HepG2 (cell line): ENCODE measurements at regions not wholly inside any gene's neighbourhood (a gene's known extent, or its start where the extent isn't known, plus 50 kb on each side); places are given as distances from the start of the nearest gene placed in this dataset.

ENCODE experiments used
- AFF4 ChIP-seq: sonication (generic); formaldehyde crosslinking; IDR thresholded peaks from 2 replicates; pipeline ENCODE4 v1.4.0; 2020; ENCODE audit warnings: missing genetic modification reagents
- CTCF ChIP-seq: sonication (generic); formaldehyde crosslinking; IDR thresholded peaks from 2 replicates; pipeline ENCODE4 v1.5.0; 2020; ENCODE audit warnings: mild to moderate bottlenecking, missing genetic modification reagents, moderate library complexity
- GATAD2A ChIP-seq: IDR thresholded peaks from 2 replicates; pipeline ENCODE4 v1.6.1; 2016
- SETDB1 ChIP-seq: sonication (generic); formaldehyde crosslinking; IDR thresholded peaks from 2 replicates; pipeline ENCODE4 v1.5.1; 2020; ENCODE audit warnings: missing genetic modification reagents, mild to moderate bottlenecking, borderline replicate concordance
- SP1 ChIP-seq, 2 experiments: fragments of 450-650 bp in 1 of 2; sonication (generic) in 1 of 2; formaldehyde crosslinking in 1 of 2; IDR thresholded peaks; 2 replicates each; pipeline versions ENCODE4 v1.4.0 to v1.6.1; 2016 to 2020; ENCODE audit warnings: missing genetic modification reagents in 1 of 2
- ZBTB10 ChIP-seq: sonication (generic); formaldehyde crosslinking; IDR thresholded peaks from 2 replicates; pipeline ENCODE4 v1.4.0; 2020; ENCODE audit warnings: missing genetic modification reagents, borderline replicate concordance
- ZNF20 ChIP-seq: sonication (generic); formaldehyde crosslinking; IDR thresholded peaks from 2 replicates; pipeline ENCODE4 v1.4.0; 2020; ENCODE audit warnings: mild to moderate bottlenecking, moderate library complexity, missing genetic modification reagents

GRCh38 chr9:118782790-118783463 lies 586.3 kb downstream of the BRINP1 start:
- TF ChIP-seq AFF4 (CRISPR knock-in tag) (no peak), ZNF20 (CRISPR knock-in tag) (no peak), GATAD2A (CRISPR knock-in tag) (no peak), SP1 (IDR thresholded peaks at IDR 0.05) (no peak), SP1 (CRISPR knock-in tag; IDR thresholded peaks at IDR 0.05) (no peak), SETDB1 (no peak), ZBTB10 (CRISPR knock-in tag) (no peak), CTCF (CRISPR knock-in tag) (no peak)
